A673 (cell line): ENCODE measurements at regions not wholly inside any gene's neighbourhood (a gene's known extent, or its start where the extent isn't known, plus 50 kb on each side); places are given as distances from the start of the nearest gene placed in this dataset.

Experiments
- BruUV-seq: library from RNA; stranded (reverse); fragments of 400-500 nt; replicated peaks from 2 replicates; lab custom pipeline; 2021; lab: Mats Ljungman, UMichigan
- CTCF ChIA-PET: fragments of 300-600 bp; sonication (Branson Sonifier 250); formaldehyde crosslinking; loops from one replicate; lab custom pipeline; 2022; ENCODE audit warnings: antibody characterized with exemption; lab: Charles Lee
- POLR2A ChIA-PET: fragments of 300-600 bp; sonication (Branson Sonifier 250); formaldehyde crosslinking; loops from one replicate; lab custom pipeline; 2022; ENCODE audit warnings: antibody characterized with exemption; ENCODE audit not compliant: low non-redundant PET; lab: Charles Lee
- DNase-seq: peaks from one replicate; pipeline ENCODE4 v3.0.0-alpha.2; 2015; ENCODE audit warnings: low spot score
- H3K27ac ChIP-seq: fragments of 200-600 bp; sonication (generic); 2 replicates; pipeline ENCODE4 v1.5.1; 2016; ENCODE audit warnings: mixed run types, low read depth, mild to moderate bottlenecking, mixed read lengths, antibody characterized with exemption, low read length; ENCODE audit not compliant: poor library complexity, severe bottlenecking
- H3K27me3 ChIP-seq: fragments of 200-600 bp; sonication (generic); replicated peaks from 2 replicates; pipeline ENCODE4 v1.6.1; 2017; ENCODE audit warnings: mixed run types, low read depth, mild to moderate bottlenecking, mixed read lengths, antibody characterized with exemption, low read length; ENCODE audit not compliant: insufficient read depth, poor library complexity
- H3K36me3 ChIP-seq: fragments of 200-600 bp; sonication (generic); 2 replicates; pipeline ENCODE4 v1.6.1; 2016; ENCODE audit warnings: mixed run types, mild to moderate bottlenecking, mixed read lengths, antibody characterized with exemption, low read length; ENCODE audit not compliant: insufficient read depth, poor library complexity, severe bottlenecking
- H3K4me1 ChIP-seq: fragments of 200-600 bp; sonication (generic); 2 replicates; pipeline ENCODE4 v1.6.1; 2017; ENCODE audit warnings: mixed run types, mild to moderate bottlenecking, mixed read lengths, antibody characterized with exemption, low read length; ENCODE audit not compliant: insufficient read depth, poor library complexity, severe bottlenecking
- H3K4me3 ChIP-seq: fragments of 200-600 bp; sonication (generic); 2 replicates; pipeline ENCODE4 v1.5.1; 2016; ENCODE audit warnings: low read depth, mixed run types, mild to moderate bottlenecking, mixed read lengths, low read length; ENCODE audit not compliant: poor library complexity, severe bottlenecking
- H3K9me3 ChIP-seq: fragments of 200-600 bp; sonication (generic); 2 replicates; pipeline ENCODE4 v1.6.1; 2016; ENCODE audit warnings: mixed run types, low read depth, mild to moderate bottlenecking, mixed read lengths, antibody characterized with exemption, low read length; ENCODE audit not compliant: poor library complexity, severe bottlenecking
- EZH2 ChIP-seq: fragments of 200-600 bp; sonication (generic); IDR thresholded peaks from 2 replicates; pipeline ENCODE4 v1.6.1; 2017; ENCODE audit warnings: borderline replicate concordance, low read depth, mild to moderate bottlenecking, mixed read lengths, antibody characterized with exemption, low read length; ENCODE audit not compliant: poor library complexity, severe bottlenecking
- intact Hi-C: fragments of 100-400 bp; cut with micrococcal nuclease; formaldehyde crosslinking; loops from one replicate; pipeline ENCODE4 v1.10.0; 2022; ENCODE audit not compliant: unreplicated experiment
- TF ChIP-seq, protein P1 (sequence below): fragments of 300-800, 200-600 bp; sonication (generic); conservative IDR thresholded peaks from 2 replicates; pipeline ENCODE4 v1.5.1; 2017; ENCODE audit warnings: low read depth, mild to moderate bottlenecking, antibody characterized with exemption, low read length, moderate library complexity, mixed read lengths

- Histone ChIP-seq H3K36me3 (no peaks in the 10 kb centered on the region), H3K9me3 (no peaks in the 10 kb centered on the region), H3K4me1 (no peaks in the 10 kb centered on the region), H3K27ac (no peak overlapping the region), H3K27me3 (peaks cover 64% of the 10 kb centered on the region), H3K4me3 (no peak overlapping the region)
- TF ChIP-seq EZH2: no peak
- TF ChIP-seq, protein P1, sequence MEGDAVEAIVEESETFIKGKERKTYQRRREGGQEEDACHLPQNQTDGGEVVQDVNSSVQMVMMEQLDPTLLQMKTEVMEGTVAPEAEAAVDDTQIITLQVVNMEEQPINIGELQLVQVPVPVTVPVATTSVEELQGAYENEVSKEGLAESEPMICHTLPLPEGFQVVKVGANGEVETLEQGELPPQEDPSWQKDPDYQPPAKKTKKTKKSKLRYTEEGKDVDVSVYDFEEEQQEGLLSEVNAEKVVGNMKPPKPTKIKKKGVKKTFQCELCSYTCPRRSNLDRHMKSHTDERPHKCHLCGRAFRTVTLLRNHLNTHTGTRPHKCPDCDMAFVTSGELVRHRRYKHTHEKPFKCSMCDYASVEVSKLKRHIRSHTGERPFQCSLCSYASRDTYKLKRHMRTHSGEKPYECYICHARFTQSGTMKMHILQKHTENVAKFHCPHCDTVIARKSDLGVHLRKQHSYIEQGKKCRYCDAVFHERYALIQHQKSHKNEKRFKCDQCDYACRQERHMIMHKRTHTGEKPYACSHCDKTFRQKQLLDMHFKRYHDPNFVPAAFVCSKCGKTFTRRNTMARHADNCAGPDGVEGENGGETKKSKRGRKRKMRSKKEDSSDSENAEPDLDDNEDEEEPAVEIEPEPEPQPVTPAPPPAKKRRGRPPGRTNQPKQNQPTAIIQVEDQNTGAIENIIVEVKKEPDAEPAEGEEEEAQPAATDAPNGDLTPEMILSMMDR: no peak
- BruUV-seq: no TSS peak
- DNase-seq: no peak
- intact Hi-C loops: no loop called here
- CTCF ChIA-PET: no interaction called here
- POLR2A ChIA-PET: no interaction called here
Measured at GRCh38 chr16:86184185-86184584, 285.2 kb downstream of the IRF8 start.

DNA sequence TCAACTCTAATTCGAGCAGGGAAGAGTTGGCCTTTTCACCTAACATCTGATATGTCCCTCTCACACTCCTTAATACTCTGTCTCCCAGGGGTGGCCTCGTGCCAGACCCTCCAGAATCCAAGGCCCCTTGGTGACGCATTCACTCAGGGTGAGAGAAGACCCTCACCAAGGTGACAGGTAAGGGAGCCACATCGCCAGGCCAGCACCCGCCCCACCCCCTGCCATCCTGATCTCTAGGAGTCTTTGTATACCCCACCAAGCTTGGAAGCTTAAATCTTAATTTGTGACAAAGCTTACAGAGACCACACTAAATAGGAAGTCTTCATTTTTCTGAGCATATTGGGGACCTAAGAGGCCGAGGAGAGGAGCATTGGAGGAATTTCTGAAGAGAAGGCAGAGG, 286.1 kb downstream of the IRF8 start:
- Histone ChIP-seq H3K4me3 (no peak overlapping the region), H3K27ac (no peak overlapping the region), H3K36me3 (no peaks in the 10 kb centered on the region), H3K4me1 (no peaks in the 10 kb centered on the region), H3K9me3 (no peaks in the 10 kb centered on the region), H3K27me3 (peaks cover 69% of the 10 kb centered on the region)
- ChIA-PET CTCF (no interaction called here), POLR2A (no interaction called here)
- intact Hi-C loops: no loop called here
- TF ChIP-seq, protein P1: no peak
- no peak for DNase-seq
- no TSS peak for BruUV-seq

- H3K4me1 ChIP-seq: no peaks in the 10 kb centered on the region
- H3K4me3 ChIP-seq: no peak overlapping the region
- ChIA-PET POLR2A (no interaction called here), CTCF (no interaction called here)
- H3K27ac ChIP-seq: no peak overlapping the region
- no peak for DNase-seq
- TF ChIP-seq EZH2: no peak
- TF ChIP-seq, protein P1: no peak
- no TSS peak for BruUV-seq
- intact Hi-C loops: no loop called here
- H3K9me3 ChIP-seq: no peaks in the 10 kb centered on the region
- H3K27me3 ChIP-seq: peaks cover 81% of the 10 kb centered on the region
- no peaks in the 10 kb centered on the region for H3K36me3 ChIP-seq
Measured at GRCh38 chr16:86186313-86186712, 287.4 kb downstream of the IRF8 start.
